ENCODE measurements at regions not wholly inside any gene's neighbourhood (a gene's known extent, or its start where the extent isn't known, plus 50 kb on each side); places are given as distances from the start of the nearest gene placed in this dataset.

- Histone ChIP-seq H2AK5ac (ENCODE audit: low read depth, low read length) (no peak overlapping the region), H3K23ac (ENCODE audit: insufficient read length) (no peak overlapping the region), H2BK120ac (replicated peaks; ENCODE audit: low read depth, low read length) (no peak overlapping the region), H3K27ac (ENCODE audit: low read depth, low read length) (no peak overlapping the region), H3K4me3 (ENCODE audit: extremely low read depth in 1 of 4, insufficient read depth in 2 of 4, low read depth in 3 of 4, low read length in 4 of 4) (no peak overlapping the region), H3K9me3 (ENCODE audit: insufficient read depth in 2 of 2, low read depth in 1 of 2, low read length in 1 of 2) (no peaks in the 10 kb centered on the region), H2BK20ac (ENCODE audit: low read length) (no peak overlapping the region), H4K5ac (ENCODE audit: insufficient read length, low read depth, low read length) (no peak overlapping the region), H3K4me2 (ENCODE audit: insufficient read depth in 1 of 2, low read depth in 2 of 2, low read length in 2 of 2) (no peak overlapping the region), H3K23me2 (ENCODE audit: low read depth, low read length) (no peaks in the 10 kb centered on the region), H3K9ac (replicated peaks in 1 of 4; ENCODE audit: extremely low read depth in 1 of 4, low read depth in 3 of 4, low read length in 3 of 4) (no peak overlapping the region), H2BK12ac (ENCODE audit: low read depth, low read length) (no peak overlapping the region), H3K4me1 (replicated peaks in 1 of 4; ENCODE audit: control insufficient read depth in 3 of 4, insufficient read depth in 4 of 4, low read length in 3 of 4) (no peaks in the 10 kb centered on the region), H3K4ac (replicated peaks; ENCODE audit: insufficient read length, low read depth, low read length) (no peak overlapping the region), H3K27me3 (replicated peaks in 1 of 4; ENCODE audit: control insufficient read depth in 3 of 4, extremely low read depth in 1 of 4, insufficient read depth in 3 of 4, low read length in 3 of 4) (no peaks in the 10 kb centered on the region), H2BK5ac (ENCODE audit: low read depth, low read length) (no peak overlapping the region), H3K56ac (replicated peaks; ENCODE audit: insufficient read length, low read depth, low read length) (no peak overlapping the region), H3K79me1 (ENCODE audit: low read depth, low read length) (no peaks in the 10 kb centered on the region), H2AFZ (ENCODE audit: low read length) (no peak overlapping the region), H3K18ac (ENCODE audit: extremely low read depth, low read length) (no peak overlapping the region), H2BK15ac (ENCODE audit: low read length) (no peak overlapping the region), H4K91ac (replicated peaks; ENCODE audit: insufficient read length, low read length) (no peak overlapping the region), H3K14ac (ENCODE audit: insufficient read length) (no peak overlapping the region), H3K36me3 (ENCODE audit: control insufficient read depth in 2 of 4, insufficient read depth in 4 of 4, low read length in 3 of 4) (no peaks in the 10 kb centered on the region), H4K20me1 (replicated peaks in 1 of 2; ENCODE audit: control insufficient read depth in 1 of 2, insufficient read depth in 2 of 2, low read length in 2 of 2) (no peaks in the 10 kb centered on the region), H4K8ac (ENCODE audit: extremely low read depth, insufficient read depth, low read length) (no peak overlapping the region), H3K79me2 (ENCODE audit: control insufficient read depth in 1 of 2, insufficient read depth in 2 of 2, low read length in 2 of 2) (no peaks in the 10 kb centered on the region)
- no peak for DNase-seq (ENCODE audit: low read depth in 1 of 2, low spot score in 2 of 2)
- POLR2A ChIA-PET (ENCODE audit: partially characterized antibody), result no interaction called here
- no peak for FAIRE-seq
- WGBS, 2 experiments (ENCODE audit: extremely low coverage in 1 of 2, insufficient coverage in 1 of 2, insufficient read length in 1 of 2, insufficient replicate concordance in 2 of 2, low coverage in 1 of 2, low lambda C conversion rate in 2 of 2, missing lambda C conversion rate in 1 of 2), result 90% methylated on average over 4 of the region's 4 CpGs; no CpG with 5 or more reads in 1 of the 2 experiments
- CTCF ChIA-PET (ENCODE audit: partially characterized antibody), result interaction anchor here (0.8 to 0.9 kb wide), 2 partner anchors 56 to 166 kb away, joined by 3 read pairs; no protein-coding TSS in a partner anchor
- TF ChIP-seq SIRT6 (IDR thresholded peaks at IDR 0.05; ENCODE audit: low read length), result no peak
- no peak for TF ChIP-seq KDM1A (IDR thresholded peaks at IDR 0.05; ENCODE audit: borderline replicate concordance, low read length)
- TF ChIP-seq RXRA (IDR thresholded peaks at IDR 0.05; ENCODE audit: insufficient read depth, low read depth, low read length), result no peak
- no peak for TF ChIP-seq KDM4A (IDR thresholded peaks at IDR 0.05; ENCODE audit: low read depth, low read length, severe bottlenecking)
- TF ChIP-seq CREB1 (IDR thresholded peaks at IDR 0.05), result no peak
- no peak for TF ChIP-seq CBX8 (IDR thresholded peaks at IDR 0.05; ENCODE audit: borderline replicate concordance, low read depth, low read length)
- TF ChIP-seq E2F6 (IDR thresholded peaks at IDR 0.05), result no peak
- no peak for TF ChIP-seq POU5F1 (IDR thresholded peaks at IDR 0.05; ENCODE audit: low read depth, low read length)
- TF ChIP-seq RAD21 (IDR thresholded peaks at IDR 0.05 in 1 of 2, conservative IDR thresholded peaks at IDR 0.05 in 1 of 2; ENCODE audit: low read depth in 2 of 2, low read length in 2 of 2), result no peak
- no peak for TF ChIP-seq FOSL1 (IDR thresholded peaks at IDR 0.05; ENCODE audit: insufficient read depth, low read depth, low read length)
- TF ChIP-seq CTCF (IDR thresholded peaks at IDR 0.05; ENCODE audit: control extremely low read depth in 1 of 3, insufficient read depth in 1 of 3, low read depth in 1 of 3, low read length in 3 of 3), result no peak
- TF ChIP-seq RFX5 (IDR thresholded peaks at IDR 0.05; ENCODE audit: borderline replicate concordance, low read depth, low read length), result no peak
Observed at GRCh38 chr1:239572183-239572582, 185.8 kb downstream of the CHRM3 start.

Measured in H1 (cell line).